Panc1 (cell line): ENCODE measurements at regions not wholly inside any gene's neighbourhood (a gene's known extent, or its start where the extent isn't known, plus 50 kb on each side); places are given as distances from the start of the nearest gene placed in this dataset.

ENCODE experiments used
- CTCF ChIP-seq: fragments of 450-650 bp; IDR thresholded peaks from 2 replicates; pipeline ENCODE4 v1.5.1; 2017; ENCODE audit warnings: mild to moderate bottlenecking
- POLR2AphosphoS5 ChIP-seq: IDR thresholded peaks from 2 replicates; pipeline ENCODE4 v1.6.1; 2012; ENCODE audit warnings: mild to moderate bottlenecking, low read depth, low read length, moderate library complexity
- SIN3A ChIP-seq: IDR thresholded peaks from 2 replicates; pipeline ENCODE4 v1.6.1; 2012; ENCODE audit warnings: low read depth, mild to moderate bottlenecking, low read length, moderate library complexity, borderline replicate concordance; ENCODE audit not compliant: insufficient read depth
- TCF7L2 ChIP-seq: IDR thresholded peaks from 2 replicates; pipeline ENCODE4 v1.6.1; 2011; ENCODE audit warnings: mild to moderate bottlenecking, low read depth, low read length, inconsistent platforms
- TF ChIP-seq, protein P1 (sequence below), 2 experiments: IDR thresholded peaks; 2 replicates each; pipeline ENCODE4 v1.6.1; 2011 to 2012; ENCODE audit warnings: low read depth in 2 of 2, control low read depth in 1 of 2, low read length in 1 of 2, mild to moderate bottlenecking in 1 of 2, moderate library complexity in 1 of 2; ENCODE audit not compliant: insufficient read depth in 1 of 2

DNA sequence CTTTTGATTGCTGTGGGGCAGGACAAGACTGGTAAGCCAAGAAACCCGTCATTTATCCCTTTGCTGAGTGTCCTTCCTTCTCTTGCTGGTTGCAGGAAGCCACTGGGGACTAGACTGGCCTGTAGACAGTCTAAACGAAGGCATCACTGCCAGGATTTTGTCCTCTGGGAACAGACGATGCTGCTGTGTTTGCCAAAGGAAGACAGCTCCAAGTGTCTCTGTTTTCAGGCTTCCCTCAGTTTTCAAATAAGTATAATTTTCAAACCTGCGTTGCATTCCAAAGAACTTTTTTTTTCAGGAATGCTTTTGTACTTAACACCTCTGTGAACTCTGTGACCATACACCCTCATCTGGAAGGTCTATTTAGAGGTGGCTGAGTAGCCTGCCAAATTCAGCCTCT lies 269.4 kb downstream of the HLX start:
- TF ChIP-seq CTCF, result no peak
- no peak for TF ChIP-seq POLR2AphosphoS5
- TF ChIP-seq, protein P1, sequence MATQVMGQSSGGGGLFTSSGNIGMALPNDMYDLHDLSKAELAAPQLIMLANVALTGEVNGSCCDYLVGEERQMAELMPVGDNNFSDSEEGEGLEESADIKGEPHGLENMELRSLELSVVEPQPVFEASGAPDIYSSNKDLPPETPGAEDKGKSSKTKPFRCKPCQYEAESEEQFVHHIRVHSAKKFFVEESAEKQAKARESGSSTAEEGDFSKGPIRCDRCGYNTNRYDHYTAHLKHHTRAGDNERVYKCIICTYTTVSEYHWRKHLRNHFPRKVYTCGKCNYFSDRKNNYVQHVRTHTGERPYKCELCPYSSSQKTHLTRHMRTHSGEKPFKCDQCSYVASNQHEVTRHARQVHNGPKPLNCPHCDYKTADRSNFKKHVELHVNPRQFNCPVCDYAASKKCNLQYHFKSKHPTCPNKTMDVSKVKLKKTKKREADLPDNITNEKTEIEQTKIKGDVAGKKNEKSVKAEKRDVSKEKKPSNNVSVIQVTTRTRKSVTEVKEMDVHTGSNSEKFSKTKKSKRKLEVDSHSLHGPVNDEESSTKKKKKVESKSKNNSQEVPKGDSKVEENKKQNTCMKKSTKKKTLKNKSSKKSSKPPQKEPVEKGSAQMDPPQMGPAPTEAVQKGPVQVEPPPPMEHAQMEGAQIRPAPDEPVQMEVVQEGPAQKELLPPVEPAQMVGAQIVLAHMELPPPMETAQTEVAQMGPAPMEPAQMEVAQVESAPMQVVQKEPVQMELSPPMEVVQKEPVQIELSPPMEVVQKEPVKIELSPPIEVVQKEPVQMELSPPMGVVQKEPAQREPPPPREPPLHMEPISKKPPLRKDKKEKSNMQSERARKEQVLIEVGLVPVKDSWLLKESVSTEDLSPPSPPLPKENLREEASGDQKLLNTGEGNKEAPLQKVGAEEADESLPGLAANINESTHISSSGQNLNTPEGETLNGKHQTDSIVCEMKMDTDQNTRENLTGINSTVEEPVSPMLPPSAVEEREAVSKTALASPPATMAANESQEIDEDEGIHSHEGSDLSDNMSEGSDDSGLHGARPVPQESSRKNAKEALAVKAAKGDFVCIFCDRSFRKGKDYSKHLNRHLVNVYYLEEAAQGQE (IDR thresholded peaks at IDR 0.05; ENCODE audit: insufficient read depth in 1 of 2, low read depth in 2 of 2, low read length in 1 of 2), result no peak
- no peak for TF ChIP-seq SIN3A
- no peak for TF ChIP-seq TCF7L2
